Vagina (tissue), 2 donors: ENCODE measurements at regions not wholly inside any gene's neighbourhood (a gene's known extent, or its start where the extent isn't known, plus 50 kb on each side); places are given as distances from the start of the nearest gene placed in this dataset.

Source experiments
- CTCF ChIP-seq, 3 experiments: fragments of 450-650 bp in 2 of 3; fragments of 200-600 bp in 1 of 3; sonication (generic) in 1 of 3; IDR thresholded peaks; one replicate each; pipeline ENCODE4 v1.5.1; 2017 to 2019; ENCODE audit warnings: antibody characterized with exemption in 3 of 3, mild to moderate bottlenecking in 2 of 3, moderate library complexity in 2 of 3
- POLR2A ChIP-seq, 2 donors: fragments of 450-650 bp; IDR thresholded peaks; one replicate each; pipeline ENCODE4 v1.6.1; 2017; ENCODE audit warnings: antibody characterized with exemption in 2 of 2, mild to moderate bottlenecking in 2 of 2, moderate library complexity in 2 of 2

GRCh38 chr6:7047966-7048365 is 59.8 kb upstream of the RREB1 start:
- no peak for TF ChIP-seq CTCF (IDR thresholded peaks at IDR 0.05)
- no peak for TF ChIP-seq POLR2A (IDR thresholded peaks at IDR 0.05)
